GM19438 (cell line): ENCODE measurements at regions not wholly inside any gene's neighbourhood (a gene's known extent, or its start where the extent isn't known, plus 50 kb on each side); places are given as distances from the start of the nearest gene placed in this dataset.

ENCODE experiments used
- ATAC-seq: cut with Tn5 transposase; IDR thresholded peaks from one replicate; pipeline ENCODE4 v1.9.1; 2021; ENCODE audit warnings: low read depth; ENCODE audit not compliant: unreplicated experiment

DNA sequence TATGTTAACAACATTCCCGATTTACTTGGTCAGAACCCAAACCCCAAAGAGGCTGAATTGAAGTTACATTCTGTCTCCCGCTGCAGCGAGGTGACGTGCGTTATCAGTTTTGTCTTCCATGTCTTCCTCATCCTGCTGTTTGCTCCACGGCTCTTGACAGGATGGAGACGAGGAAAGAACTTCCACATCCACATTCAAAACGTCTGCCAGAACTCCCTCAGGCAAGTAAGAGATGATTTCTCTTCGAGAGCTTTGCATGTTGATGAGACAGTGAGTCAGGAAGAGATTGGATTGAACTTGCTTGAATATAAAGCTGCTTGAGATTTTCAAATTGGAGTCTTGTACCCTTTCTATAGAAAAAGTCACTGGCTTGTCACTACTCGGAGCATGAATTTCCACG, 242.6 kb downstream of the AUH start:
- ATAC-seq = no peak

- no peak for ATAC-seq
These were observed 242.0 kb downstream of the AUH start for GRCh38 chr9:91119679-91120078.

- ATAC-seq = no peak
These were observed 241.5 kb downstream of the AUH start for GRCh38 chr9:91120200-91120599.

GRCh38 chr9:91122755-91123154, 239.0 kb downstream of the AUH start:
- no peak for ATAC-seq

DNA sequence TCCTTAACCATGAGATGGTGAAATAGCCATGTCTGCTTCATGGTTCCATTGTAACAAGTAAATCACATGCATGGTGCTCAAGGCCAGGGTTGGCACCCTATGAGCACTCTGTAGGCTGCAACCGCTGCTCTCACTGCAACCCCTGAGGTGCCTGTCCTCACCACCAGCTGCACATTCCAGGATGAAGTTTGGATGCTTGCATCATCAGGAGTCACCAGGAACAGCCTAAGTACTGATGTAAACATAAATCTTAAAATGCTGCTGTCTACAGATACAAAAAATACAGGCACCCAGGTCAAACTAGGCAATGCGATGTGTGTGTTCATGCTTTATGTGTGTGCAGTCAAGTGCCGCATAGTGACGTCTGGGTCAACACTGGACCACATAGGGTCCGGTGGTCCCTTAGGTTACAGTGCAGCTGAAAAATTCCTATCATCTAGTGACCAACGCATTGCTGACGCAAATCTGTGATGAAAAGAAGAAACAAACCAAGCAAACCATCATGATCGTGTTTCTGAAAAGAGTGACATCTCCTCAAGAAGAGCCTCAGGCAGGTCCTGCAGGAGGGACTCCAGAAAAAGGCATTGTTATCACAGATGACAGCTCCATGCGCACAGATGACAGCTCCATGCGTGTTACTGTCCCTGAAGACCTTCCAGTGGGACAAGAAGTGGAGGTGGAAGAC, 234.8 kb downstream of the AUH start:
- no peak for ATAC-seq

DNA sequence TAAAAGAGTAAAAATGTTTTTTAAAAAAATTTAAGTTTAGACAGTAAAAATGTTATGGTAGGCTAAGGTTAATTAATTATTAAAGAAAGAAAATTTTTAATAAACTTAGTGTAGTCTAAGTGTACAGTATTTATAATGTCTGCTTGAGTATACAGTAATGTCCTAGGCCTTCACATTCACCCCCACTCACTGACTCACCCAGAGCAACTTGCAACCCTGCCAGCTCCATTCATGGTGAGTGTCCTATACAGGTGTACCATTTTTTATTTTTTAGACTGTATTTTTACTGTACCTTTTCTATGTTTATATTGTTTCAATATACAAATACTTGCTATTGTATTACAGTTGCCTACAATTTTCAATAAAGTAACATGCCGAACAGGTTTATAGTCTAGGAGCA, 234.1 kb downstream of the AUH start:
- ATAC-seq = no peak

DNA sequence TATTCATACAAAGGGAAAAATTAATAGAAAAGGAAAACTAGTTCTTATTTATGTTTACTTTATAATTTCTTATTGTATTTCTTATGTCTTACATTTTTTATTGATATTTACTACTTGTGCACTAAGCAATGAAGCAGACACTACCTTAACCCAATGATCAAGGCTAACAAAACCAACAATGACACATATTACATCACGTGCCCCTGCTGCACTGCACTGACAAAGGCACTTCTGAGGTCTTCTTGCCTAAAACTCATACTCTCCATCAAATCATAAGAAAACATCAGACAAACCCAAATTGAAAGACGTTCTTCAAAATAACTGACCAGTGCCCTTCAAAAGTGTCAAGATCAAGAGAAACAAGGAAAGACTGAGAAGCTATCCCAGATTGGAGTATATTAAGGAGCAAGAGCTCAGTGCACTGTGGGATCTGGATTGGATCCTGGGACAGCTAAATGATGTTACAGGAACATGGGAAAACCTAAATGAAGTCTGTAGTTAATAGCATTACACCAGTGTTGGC, 230.9 kb downstream of the AUH start:
- no peak for ATAC-seq

- no peak for ATAC-seq
These were observed 230.3 kb downstream of the AUH start for GRCh38 chr9:91131433-91131839.

GRCh38 chr9:91132576-91133073, 229.1 kb downstream of the AUH start:
- no peak for ATAC-seq

DNA sequence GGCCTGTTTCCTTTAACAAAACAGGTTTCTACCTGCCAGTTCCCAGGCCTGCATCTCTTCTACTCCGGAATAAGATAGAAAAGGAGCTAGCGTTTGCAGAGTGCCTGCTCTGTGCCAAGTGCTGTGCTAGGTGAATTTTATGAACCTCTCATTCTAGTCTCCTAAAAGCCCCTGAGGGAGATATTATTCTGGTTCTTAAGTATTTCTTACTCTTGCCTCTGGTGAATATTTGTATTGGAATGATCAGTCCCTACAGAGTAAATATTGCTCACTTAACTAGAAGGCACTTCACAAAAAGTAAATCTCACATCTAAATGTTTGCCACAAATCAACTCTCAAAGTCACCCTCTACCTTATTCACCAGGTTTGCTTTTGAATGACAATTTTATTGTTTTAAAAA, 227.1 kb downstream of the AUH start:
- ATAC-seq = no peak

- no peak for ATAC-seq
These were observed 224.3 kb downstream of the AUH start for GRCh38 chr9:91137391-91137790.

GRCh38 chr9:91138760-91139159, 223.0 kb downstream of the AUH start:
- ATAC-seq = no peak

DNA sequence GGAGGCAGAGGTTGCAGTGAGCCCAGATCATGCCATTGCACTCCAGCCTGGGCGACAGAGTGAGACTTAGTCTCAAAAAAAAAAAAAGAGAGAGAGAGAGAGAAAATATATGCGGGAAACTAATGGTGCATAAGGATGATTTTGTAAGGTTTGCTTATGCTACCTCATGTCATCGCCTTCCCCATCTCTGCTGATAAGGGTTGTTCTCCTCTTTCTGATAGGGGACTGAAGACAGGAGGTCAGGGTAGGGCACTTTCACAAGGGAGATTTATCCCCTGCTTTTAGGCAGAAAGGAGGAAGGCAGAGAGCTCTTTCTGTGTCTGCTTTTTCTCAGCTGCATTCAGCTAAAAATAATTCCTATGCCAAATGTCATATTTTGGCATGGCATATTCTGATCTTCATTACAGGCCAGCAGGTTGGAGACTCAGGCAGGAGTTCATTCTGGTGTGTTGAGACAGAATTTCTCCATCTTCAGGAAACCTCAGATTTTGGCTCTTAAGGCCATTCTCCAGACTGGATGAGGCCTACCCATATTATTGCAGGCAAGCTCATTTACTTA, 220.2 kb downstream of the AUH start:
- ATAC-seq = no peak

DNA sequence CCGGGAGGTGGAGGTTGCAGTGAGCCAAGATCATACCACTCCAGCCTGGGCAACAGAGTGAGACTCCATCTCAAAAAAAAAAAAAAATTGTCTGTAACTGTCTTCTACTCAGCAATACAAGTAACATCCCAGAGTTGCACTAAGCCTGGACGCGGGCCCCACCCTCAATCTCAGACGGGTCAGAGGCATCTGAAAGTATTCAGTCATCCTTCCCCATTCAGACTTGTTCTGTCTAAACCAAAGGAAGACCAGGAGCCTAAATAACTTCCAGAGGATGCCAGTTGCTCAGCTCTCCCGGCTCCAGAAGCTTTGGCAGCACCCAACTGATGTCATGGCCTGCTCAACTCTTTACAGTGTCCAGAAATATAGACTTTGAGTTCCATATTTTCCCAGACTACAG, 218.6 kb downstream of the AUH start:
- ATAC-seq = no peak

DNA sequence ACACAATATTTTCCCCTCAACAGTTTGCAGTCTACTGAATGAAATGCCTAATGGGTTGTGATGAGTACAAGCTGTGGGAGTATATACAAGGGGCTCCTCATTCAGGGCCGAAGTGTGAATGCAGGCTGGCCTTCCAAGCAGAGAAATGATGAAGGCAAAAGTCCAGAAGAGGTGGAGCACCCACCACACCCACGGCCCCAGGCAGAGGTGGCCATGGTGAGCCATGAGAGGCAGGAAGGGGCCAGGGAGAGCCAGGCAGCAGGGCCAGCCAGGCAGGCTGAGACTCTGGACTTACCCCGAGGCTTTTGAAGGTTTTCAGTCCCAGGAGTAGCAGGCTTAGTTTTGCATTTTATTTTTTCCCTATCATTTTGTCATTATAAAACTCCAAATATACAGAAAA, 218.1 kb downstream of the AUH start:
- no peak for ATAC-seq

GRCh38 chr9:91144769-91145168, 216.9 kb downstream of the AUH start:
- no peak for ATAC-seq

DNA sequence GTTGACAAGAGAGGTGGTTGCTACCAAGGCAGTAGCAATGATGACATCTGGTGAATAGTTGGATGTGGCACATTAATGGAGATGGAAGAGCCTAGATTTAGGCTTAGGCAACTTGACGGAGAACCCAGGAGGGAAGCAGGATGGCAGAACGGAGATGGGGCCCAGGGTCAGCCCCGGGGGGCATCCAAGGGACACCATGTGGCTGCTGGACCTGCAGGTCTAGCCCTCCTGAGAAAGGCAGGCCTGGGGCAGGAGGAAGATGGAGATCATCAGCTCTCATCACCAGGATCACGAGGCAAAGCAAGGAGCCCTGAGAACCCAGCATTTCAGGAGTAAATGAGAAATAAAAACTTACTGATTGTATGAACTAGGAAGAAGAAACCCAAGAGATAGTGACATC, 216.2 kb downstream of the AUH start:
- no peak for ATAC-seq

DNA sequence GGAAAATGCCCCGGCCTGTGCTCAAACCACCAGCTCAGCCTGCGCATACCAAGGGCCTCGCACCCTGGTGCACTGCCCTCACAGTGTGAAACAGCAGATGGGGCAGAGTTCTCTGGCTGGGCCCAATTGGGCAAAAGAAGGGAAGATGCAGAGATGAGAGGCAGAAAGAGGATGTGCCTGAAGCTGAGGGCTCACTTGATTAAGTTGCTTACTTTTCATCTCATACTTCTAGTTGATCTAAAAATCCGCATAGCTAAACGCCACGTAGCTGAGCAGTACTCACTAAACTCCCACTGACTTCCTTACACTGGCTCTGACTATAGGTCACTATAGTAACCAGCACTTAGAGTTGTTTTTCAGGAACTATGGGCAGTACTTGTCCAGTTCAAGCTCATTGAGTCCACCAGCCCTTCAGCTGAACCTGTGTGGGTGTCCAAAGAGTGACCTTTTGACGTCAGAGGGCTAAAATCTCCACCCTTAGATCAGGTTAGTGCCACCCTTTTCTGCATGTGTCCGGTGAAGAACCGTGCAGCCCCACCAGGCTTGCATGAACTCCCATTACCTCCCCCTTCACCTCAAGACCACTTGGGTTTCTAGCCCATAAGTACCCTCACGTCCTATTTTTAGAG, 215.2 kb downstream of the AUH start:
- no peak for ATAC-seq

DNA sequence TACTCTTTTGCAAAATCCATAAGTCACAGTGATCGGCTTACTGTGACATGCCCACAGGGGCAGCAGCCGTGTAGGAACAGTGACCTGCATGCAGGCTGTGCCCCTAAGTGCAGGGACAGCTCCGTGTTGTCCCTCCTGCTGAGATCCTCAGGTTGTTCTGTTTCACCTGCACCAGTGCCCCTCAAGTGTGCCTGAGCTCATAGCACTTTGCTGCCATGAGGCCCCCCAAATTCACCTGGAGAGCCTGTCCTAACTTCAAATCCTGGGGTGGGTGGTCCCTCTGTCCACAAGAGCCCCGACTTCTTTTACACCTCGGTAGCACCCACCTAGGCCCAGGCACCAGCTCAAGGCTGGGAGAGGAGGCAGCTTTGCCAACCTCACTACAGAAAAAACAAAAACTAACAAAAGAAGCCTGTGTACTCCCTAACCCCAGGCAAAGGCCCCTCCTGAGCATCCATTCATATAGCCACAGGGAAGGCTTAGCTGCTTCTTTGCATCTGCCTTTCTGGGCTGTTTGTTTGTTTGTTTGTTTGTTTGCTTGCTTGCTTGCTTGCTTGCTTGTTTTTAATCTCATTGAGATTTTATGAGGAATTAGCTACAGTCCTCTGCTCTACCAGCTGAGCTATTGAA, 214.5 kb downstream of the AUH start:
- ATAC-seq = no peak

DNA sequence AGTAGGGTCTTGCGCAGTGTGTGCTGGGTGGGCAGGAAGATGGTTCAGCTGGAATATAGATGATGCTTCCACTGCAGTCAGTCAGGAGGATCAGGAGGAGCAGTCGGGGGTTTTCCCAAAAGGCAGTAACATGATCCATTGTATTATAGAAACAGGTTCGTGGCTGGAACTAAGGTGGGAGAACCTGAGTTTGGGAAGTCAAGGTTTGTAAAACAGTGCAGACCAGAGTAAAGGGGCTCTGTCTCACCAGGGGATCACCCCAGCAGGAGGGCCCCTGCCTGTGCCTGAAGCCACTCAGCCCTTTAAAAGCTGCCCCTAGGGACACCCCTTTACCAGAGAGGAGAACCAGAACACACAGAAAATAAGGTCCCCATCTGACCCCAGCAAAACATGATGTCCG, 213.4 kb downstream of the AUH start:
- no peak for ATAC-seq

GRCh38 chr9:91150273-91150997, 211.3 kb downstream of the AUH start:
- no peak for ATAC-seq
